ENCODE measurements at regions not wholly inside any gene's neighbourhood (a gene's known extent, or its start where the extent isn't known, plus 50 kb on each side); places are given as distances from the start of the nearest gene placed in this dataset.

DNA sequence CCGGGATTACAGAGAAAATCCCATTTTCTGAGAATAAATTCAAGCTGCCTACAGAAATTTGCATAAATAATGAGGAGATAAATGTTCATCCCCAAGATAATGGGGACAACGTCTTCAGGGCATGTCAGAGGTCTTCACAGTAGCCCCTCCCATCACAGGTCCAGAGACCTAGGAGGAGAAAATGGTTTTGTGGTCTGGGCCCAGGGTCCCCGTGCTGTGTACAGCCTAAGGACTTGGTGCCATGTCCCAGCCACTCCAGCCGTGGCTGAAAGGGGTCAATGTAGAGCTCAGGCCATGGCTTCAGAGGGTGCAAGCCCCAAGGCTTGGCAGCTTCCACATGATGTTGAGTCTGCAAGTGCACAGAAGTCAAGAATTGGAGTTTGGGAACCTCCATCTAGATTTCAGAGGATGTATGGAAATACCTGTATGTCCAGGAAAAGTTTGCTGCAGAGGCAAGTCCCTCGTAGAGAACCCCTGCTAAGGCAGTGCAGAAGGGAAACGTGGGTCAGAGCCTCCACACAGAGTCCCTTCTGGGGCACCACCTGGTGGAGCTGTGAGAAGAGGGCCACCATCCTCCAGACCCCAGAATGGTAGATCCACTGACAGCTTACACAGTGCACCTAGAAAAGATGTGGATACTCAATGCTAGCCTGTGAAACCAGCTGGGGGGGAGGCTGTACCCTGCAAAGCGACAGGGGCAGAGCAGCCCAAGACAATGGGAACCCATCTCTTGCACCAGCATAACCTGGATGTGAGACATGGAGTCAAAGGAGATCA lies 176.3 kb downstream of the RASSF9 start:
- Mint-ChIP-seq H3K36me3 (ENCODE audit: low read depth) (no peaks in the 10 kb centered on the region), H3K4me3 (ENCODE audit: unreplicated experiment) (no peak overlapping the region), H3K27me3 (ENCODE audit: low read depth) (peaks cover 8% of the 10 kb centered on the region), H3K27ac (ENCODE audit: unreplicated experiment) (no peak overlapping the region), H3K9me3 (ENCODE audit: low read depth) (peaks cover 15% of the 10 kb centered on the region), H3K4me1 (ENCODE audit: low read depth) (no peaks in the 10 kb centered on the region)
- TF ChIP-seq, protein P1, sequence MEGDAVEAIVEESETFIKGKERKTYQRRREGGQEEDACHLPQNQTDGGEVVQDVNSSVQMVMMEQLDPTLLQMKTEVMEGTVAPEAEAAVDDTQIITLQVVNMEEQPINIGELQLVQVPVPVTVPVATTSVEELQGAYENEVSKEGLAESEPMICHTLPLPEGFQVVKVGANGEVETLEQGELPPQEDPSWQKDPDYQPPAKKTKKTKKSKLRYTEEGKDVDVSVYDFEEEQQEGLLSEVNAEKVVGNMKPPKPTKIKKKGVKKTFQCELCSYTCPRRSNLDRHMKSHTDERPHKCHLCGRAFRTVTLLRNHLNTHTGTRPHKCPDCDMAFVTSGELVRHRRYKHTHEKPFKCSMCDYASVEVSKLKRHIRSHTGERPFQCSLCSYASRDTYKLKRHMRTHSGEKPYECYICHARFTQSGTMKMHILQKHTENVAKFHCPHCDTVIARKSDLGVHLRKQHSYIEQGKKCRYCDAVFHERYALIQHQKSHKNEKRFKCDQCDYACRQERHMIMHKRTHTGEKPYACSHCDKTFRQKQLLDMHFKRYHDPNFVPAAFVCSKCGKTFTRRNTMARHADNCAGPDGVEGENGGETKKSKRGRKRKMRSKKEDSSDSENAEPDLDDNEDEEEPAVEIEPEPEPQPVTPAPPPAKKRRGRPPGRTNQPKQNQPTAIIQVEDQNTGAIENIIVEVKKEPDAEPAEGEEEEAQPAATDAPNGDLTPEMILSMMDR (IDR thresholded peaks at IDR 0.05) = no peak
- no peak for DNase-seq (ENCODE audit: low spot score)

GRCh38 chr12:85661461-85662206 lies 174.6 kb downstream of the RASSF9 start:
- no peak overlapping the region for H3K27ac Mint-ChIP-seq (ENCODE audit: unreplicated experiment)
- peaks cover 15% of the 10 kb centered on the region for H3K9me3 Mint-ChIP-seq (ENCODE audit: low read depth)
- no peak for DNase-seq (ENCODE audit: low spot score)
- H3K27me3 Mint-ChIP-seq (ENCODE audit: low read depth) = peaks cover 8% of the 10 kb centered on the region
- no peak overlapping the region for H3K4me3 Mint-ChIP-seq (ENCODE audit: unreplicated experiment)
- H3K4me1 Mint-ChIP-seq (ENCODE audit: low read depth) = no peaks in the 10 kb centered on the region
- no peaks in the 10 kb centered on the region for H3K36me3 Mint-ChIP-seq (ENCODE audit: low read depth)
- TF ChIP-seq, protein P1 (IDR thresholded peaks at IDR 0.05) = no peak

GRCh38 chr12:85662207-85662602 lies 174.0 kb downstream of the RASSF9 start:
- Mint-ChIP-seq H3K9me3 (ENCODE audit: low read depth) (peaks cover 15% of the 10 kb centered on the region), H3K36me3 (ENCODE audit: low read depth) (no peaks in the 10 kb centered on the region), H3K4me1 (ENCODE audit: low read depth) (no peaks in the 10 kb centered on the region), H3K27me3 (ENCODE audit: low read depth) (peaks cover 8% of the 10 kb centered on the region), H3K4me3 (ENCODE audit: unreplicated experiment) (no peak overlapping the region), H3K27ac (ENCODE audit: unreplicated experiment) (no peak overlapping the region)
- TF ChIP-seq, protein P1 (IDR thresholded peaks at IDR 0.05) = no peak
- no peak for DNase-seq (ENCODE audit: low spot score)

DNA sequence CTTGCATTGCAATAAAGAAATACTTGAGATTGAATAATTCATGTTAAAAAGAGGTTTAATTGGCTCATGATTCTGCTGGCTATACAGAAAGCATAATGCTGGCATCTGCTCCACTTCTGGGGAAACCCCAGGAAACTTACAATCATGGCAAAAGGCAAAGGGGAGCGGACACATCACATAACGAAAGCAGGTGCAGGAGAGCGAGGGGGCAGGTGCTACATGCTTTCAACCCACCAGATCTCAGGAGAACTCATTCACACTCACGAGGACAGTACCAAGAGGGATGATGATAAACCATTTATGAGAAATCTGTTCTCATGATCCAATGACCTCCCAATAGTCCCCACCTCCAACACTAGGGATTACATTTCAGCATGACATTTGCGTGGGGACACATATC lies 172.6 kb downstream of the RASSF9 start:
- Mint-ChIP-seq H3K4me1 (ENCODE audit: low read depth) (no peaks in the 10 kb centered on the region), H3K27me3 (ENCODE audit: low read depth) (peaks cover 8% of the 10 kb centered on the region), H3K9me3 (ENCODE audit: low read depth) (peaks cover 7% of the 10 kb centered on the region), H3K4me3 (ENCODE audit: unreplicated experiment) (no peak overlapping the region), H3K36me3 (ENCODE audit: low read depth) (no peaks in the 10 kb centered on the region), H3K27ac (ENCODE audit: unreplicated experiment) (no peak overlapping the region)
- no peak for DNase-seq (ENCODE audit: low spot score)
- TF ChIP-seq, protein P1 (IDR thresholded peaks at IDR 0.05) = no peak

- Mint-ChIP-seq H3K27me3 (ENCODE audit: low read depth) (peaks cover 8% of the 10 kb centered on the region), H3K9me3 (ENCODE audit: low read depth) (peaks cover 5% of the 10 kb centered on the region), H3K27ac (ENCODE audit: unreplicated experiment) (no peak overlapping the region), H3K4me3 (ENCODE audit: unreplicated experiment) (no peak overlapping the region), H3K4me1 (ENCODE audit: low read depth) (no peaks in the 10 kb centered on the region), H3K36me3 (ENCODE audit: low read depth) (no peaks in the 10 kb centered on the region)
- no peak for DNase-seq (ENCODE audit: low spot score)
- TF ChIP-seq, protein P1 (IDR thresholded peaks at IDR 0.05) = no peak
Measured at GRCh38 chr12:85664429-85664828, 171.8 kb downstream of the RASSF9 start.

Measured in chondrocyte (in vitro differentiated cells).